ENCODE measurements at regions not wholly inside any gene's neighbourhood (a gene's known extent, or its start where the extent isn't known, plus 50 kb on each side); places are given as distances from the start of the nearest gene placed in this dataset.
A peak's percentile ranks its signal among the peaks of the same experiment; 100 is the strongest.
"Not testable (repeated sequence)": the region's sequence is repeated elsewhere in the genome, so short reads cannot be mapped to it uniquely, and the experiment has no call there.

DNA sequence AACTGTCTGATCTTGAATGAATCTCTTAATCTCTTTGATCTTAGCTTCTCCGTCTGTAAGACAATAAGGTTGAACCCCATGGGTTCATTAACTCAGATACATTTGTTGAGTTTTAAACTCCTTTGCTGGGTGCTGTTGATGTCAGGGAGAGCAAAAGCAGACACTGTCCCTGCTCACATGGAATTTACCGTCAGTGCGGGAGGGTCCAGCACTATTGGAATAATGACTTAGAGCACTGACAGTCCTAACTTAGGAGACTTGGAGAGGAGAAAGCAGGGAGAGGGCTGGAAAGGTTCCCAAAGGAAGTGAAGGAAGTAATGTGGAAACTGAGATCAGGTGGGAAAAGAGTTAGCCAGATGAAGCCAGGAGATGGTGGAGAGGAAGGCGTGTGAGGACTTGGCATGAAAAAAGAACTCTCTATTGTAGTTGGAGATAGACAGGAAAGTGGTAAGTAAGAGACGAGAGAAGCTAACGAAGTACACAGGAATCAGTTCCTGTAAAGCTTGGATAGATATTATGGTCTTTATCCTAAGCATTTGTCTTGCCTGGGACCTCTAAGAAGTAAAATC, 141.4 kb upstream of the SERTAD2 start:
- DNase-seq (ENCODE audit: low read depth): no peak

DNA sequence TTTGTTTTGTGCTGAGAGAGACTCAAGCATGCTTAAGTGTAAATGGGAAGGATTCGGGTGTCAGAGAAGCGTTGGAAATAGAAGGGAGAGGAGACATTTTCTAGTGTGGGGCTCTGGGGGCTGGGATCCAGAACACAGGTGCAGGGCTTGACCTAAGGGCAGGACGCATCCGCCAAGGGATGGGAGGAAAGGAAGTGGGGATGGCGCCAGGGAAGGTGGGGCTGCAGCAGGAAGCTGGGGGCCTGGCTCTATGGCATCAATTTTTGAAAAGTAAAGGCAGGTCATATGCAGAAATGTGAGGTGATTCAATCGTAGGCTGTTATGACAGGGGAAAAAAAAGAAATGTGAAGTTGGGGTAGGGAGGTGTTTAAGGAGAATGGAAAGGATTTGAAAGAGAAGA, 143.2 kb upstream of the SERTAD2 start:
- no peak for DNase-seq (ENCODE audit: low read depth)

- DNase-seq (ENCODE audit: low read depth): no peak
Observed at GRCh38 chr2:64797881-64798575, 144.3 kb upstream of the SERTAD2 start.

DNA sequence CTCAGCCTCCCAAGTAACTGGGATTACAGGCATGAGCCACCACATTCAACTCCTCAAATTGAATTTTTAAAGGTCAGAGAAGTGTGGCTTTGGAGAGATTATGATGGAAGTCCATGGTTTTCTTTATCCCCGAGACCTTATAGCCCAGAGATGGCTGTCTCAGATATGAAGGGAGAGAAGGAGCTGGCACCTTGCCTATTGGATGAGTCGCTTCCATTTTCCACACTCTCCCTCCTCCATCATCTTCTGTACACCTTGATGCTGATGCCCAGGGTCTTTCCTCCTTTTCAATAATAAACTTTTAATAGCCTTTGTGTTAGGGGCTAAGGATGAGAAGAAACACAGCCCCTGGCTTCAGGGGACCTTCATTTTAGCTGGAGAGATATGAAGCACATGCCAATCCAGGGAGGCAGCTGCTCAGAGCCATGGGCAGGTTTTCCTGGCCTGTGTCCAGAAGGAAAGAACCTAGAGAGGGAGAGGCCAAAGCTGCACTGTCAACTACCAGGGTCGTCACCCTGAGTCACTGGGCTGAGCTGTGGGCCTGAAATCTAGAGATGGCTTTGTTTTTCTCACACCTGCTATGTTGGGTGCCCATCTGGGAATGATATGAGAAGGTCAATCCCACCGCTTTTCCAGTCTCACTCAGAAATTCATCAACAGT, 146.0 kb upstream of the SERTAD2 start:
- no peak for DNase-seq (ENCODE audit: low read depth)

DNA sequence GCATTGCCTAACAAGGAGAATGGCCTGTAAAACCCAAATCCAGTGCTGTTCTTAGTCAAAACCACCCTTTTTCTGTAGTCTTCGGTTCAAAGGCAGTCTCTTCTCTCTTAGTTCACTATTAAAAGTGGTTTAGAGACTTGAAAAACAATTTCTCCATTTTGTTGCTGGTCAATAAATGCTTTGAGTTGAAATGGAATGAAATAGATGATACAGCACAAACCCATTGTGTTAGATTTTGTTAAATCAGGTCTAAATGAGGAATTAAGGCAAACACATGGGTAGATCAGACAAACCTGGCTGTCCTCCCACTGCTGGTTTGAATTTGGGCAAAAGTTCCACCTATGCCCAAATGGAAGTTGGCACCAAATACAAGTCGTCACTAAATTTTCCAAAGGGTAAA, 150.1 kb upstream of the SERTAD2 start:
- no peak for DNase-seq (ENCODE audit: low read depth)

DNA sequence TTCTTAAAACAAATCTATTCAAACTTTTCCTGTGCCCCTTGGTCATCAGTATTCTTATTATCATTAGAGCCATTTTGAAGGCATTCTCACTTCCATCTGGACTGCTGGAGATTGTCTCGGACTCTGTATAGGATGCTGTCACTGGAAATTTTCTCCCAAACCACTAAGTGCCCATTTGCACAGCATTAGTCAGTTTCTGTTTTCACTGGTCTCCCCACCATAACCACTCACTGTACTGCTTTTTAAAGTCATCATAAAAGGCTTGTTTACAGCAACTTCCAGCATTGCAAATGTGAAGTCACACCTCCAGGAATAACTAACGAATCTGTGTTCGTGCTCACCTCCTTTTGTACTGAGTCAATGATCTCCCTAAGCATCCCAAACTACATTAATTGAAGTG, 150.9 kb upstream of the SERTAD2 start:
- DNase-seq (ENCODE audit: low read depth): no peak

- DNase-seq (ENCODE audit: low read depth): peak; percentile 36
Observed at GRCh38 chr2:64807417-64807816, 153.7 kb upstream of the SERTAD2 start.

DNA sequence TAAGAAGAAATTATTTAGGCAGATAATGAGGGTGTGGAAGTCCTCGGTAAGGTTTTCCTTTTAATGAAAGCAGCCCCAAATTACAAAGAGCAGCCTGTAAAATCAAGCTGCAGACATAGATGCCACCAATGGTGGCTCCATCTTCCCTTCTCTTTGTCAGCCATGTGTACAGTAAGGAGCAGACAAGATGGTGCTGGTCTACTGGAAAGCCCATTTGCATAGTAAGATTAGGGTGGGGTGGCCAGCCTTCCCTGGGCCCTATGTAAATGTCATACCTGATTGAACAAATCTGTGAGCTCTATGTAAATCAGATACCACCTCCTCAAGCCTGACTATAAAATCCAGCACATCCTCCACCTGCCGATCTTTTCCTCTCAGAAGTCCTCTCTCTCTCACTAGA, 154.4 kb upstream of the SERTAD2 start:
- no peak for DNase-seq (ENCODE audit: low read depth)

GRCh38 chr2:64808754-64809153, 155.0 kb upstream of the SERTAD2 start:
- no peak for DNase-seq (ENCODE audit: low read depth)

DNA sequence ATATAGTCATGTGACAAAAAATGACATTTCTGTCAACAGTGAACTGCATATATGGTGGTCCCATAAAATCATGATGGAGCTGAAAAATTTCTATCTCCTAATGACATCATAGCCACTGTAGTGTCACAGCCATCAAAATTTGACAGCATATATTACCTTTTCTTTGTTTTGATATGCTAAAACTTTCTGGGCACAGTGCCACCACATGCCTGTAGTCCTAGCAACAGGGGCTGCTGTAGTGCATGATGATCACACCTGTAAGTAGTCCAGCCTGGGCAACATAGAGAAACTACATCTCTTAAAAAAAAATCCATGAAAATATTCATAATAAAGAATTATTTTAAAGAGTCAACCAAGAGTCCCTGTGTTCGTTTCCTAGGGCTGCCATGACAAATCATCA, 155.5 kb upstream of the SERTAD2 start:
- DNase-seq (ENCODE audit: low read depth): no peak

- DNase-seq (ENCODE audit: low read depth): no peak
Observed at GRCh38 chr2:64812285-64812684, 158.6 kb upstream of the SERTAD2 start.

GRCh38 chr2:64814007-64814406, 160.3 kb upstream of the SERTAD2 start:
- no peak for DNase-seq (ENCODE audit: low read depth)

DNA sequence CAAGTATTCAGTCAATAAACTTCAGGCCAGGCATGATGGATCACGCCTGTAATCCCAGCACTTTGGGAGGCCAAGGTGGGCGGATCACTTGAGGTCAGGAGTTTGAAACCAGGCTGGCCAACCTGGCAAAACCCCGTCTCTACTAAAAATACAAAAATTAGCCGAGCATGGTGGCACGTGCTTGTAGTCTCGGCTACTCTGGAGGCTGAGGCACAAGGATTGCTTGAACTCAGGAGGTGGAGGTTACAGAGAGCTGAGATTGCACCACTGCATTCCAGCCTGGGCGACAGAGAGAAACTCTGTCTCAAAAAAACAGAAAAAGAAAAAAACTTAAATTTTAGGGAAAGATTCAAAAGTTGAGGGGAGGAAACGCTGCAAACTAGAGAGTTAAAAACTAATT, 162.8 kb upstream of the SERTAD2 start:
- DNase-seq (ENCODE audit: low read depth): not testable (repeated sequence)

GRCh38 chr2:64817453-64817852, 163.7 kb upstream of the SERTAD2 start:
- DNase-seq (ENCODE audit: low read depth): no peak

GRCh38 chr2:64818664-64819060, 164.9 kb upstream of the SERTAD2 start:
- no peak for DNase-seq (ENCODE audit: low read depth)

DNA sequence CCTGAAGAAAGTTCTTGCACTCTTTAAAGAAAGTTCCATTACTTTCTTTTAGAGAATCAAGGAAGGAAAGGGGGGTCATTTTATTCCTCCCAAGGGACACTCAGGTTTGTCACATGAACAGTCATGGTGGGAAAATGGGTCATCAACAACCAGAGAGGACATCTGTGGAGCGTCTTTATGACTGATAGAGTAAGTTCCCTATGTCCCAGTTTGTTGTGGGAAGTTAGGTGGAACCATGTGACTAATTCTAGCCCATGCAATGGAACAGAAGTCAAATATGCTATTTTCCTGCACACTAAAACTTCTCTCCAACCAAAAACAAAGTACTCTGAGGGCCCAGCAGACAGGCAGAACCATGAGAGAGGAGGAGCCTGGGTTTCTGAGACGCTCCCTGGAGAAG, 165.6 kb upstream of the SERTAD2 start:
- no peak for DNase-seq (ENCODE audit: low read depth)

- DNase-seq (ENCODE audit: low read depth): peak; percentile 27
Observed at GRCh38 chr2:64819774-64820688, 166.3 kb upstream of the SERTAD2 start.

GRCh38 chr2:64820901-64821300, 167.2 kb upstream of the SERTAD2 start:
- no peak for DNase-seq (ENCODE audit: low read depth)

DNA sequence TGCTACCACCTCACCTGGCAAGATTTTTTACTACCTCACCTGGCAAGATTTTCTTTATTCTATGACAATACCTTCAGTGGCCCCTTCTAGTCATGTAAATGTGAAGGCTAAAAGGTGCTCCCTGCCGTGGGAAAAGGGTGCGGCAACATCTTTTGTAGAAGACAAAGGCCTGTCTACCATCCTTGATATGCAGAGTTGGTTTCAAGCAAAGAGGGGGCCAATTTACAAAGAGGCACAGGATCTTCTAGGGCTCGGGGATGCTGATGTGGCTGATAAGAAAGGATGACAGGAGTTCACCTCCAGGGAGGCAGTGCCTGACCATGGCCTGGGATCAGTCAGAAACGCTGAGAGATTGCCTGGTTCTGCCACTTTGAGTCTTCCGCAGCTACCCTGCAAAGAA, 165.4 kb upstream of the SLC1A4 start:
- no peak for DNase-seq (ENCODE audit: low read depth)

DNA sequence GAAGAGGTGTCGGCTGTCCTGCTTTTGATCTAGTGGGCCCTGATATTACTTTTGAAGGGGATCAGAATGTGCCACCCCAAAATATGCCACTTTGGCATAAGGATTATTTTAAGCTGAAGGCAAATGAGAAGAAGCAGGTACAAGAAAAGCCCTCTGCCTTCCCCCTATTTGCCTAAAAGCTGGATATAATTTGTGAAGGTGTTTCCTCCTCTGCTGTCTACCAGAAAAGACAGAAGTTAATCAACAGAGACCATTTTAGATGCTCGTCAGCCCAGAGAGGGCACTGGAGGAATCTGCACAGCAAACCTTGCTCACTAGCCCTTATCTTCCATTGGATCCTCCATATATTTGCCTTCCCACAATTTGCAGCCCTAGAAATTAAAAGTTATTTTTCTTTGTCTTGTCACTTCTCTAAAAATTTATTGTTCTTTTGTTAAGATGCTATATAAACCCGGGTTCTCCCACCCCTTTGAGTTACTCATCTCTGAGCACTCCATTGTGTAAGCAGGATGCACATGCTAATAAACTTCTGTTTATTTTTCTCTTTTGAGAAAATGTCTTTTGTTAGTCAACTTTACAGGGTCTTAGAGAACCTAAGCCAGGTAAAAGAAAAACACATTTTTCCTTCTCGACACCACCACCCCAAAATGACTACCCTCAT, 163.2 kb upstream of the SLC1A4 start:
- no peak for DNase-seq (ENCODE audit: low read depth)

DNA sequence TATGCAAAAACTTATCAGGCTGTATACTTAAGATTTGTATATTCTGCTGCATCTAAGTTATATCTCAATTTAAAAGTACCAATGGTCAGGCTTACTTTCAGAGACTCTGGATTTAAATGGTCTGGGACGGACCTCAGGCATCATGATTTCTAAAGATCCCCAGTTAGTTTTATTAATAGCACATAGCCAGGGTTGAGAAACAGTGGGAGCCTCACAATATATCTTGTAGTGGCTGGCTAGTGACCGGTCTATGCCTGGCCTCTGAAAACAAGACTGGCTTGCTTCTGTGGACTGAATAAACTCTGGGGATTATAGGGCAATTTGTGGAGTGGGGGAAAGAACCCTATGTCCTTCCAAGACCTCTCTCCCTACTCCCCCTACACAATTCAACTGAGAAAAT, 162.5 kb upstream of the SLC1A4 start:
- DNase-seq (ENCODE audit: low read depth): no peak

GRCh38 chr2:64828261-64828660, 160.9 kb upstream of the SLC1A4 start:
- no peak for DNase-seq (ENCODE audit: low read depth)

All from activated T-helper 9 cell treated with anti-CD3 and anti-CD28 coated beads, Interleukin-2, amount 50 U/mL, for 16 hours (primary cell).